Nephron (organoid): ENCODE measurements at regions not wholly inside any gene's neighbourhood (a gene's known extent, or its start where the extent isn't known, plus 50 kb on each side); places are given as distances from the start of the nearest gene placed in this dataset.

Source experiments
- H3K27ac Mint-ChIP-seq, 3 experiments: 2 replicates each; pipeline ENCODE4 v1.8.0; 2020; ENCODE audit warnings: mixed read lengths in 3 of 3, mild to moderate bottlenecking in 2 of 3, moderate library complexity in 1 of 3
- H3K27me3 Mint-ChIP-seq: 2 replicates; pipeline ENCODE4 v1.8.0; 2021; ENCODE audit warnings: low read depth, mild to moderate bottlenecking, moderate library complexity, mixed read lengths
- H3K36me3 Mint-ChIP-seq: 2 replicates; pipeline ENCODE4 v1.8.0; 2020; ENCODE audit warnings: low read depth, mixed read lengths
- H3K4me1 Mint-ChIP-seq: 2 replicates; pipeline ENCODE4 v1.8.0; 2020; ENCODE audit warnings: mixed read lengths
- H3K4me3 Mint-ChIP-seq, 3 experiments: 2 replicates each; pipeline ENCODE4 v1.8.0; 2020; ENCODE audit warnings: mild to moderate bottlenecking in 3 of 3, mixed read lengths in 3 of 3, moderate library complexity in 2 of 3
- H3K9me3 Mint-ChIP-seq: 2 replicates; pipeline ENCODE4 v1.8.0; 2020; ENCODE audit warnings: mixed read lengths
- CTCF ChIP-seq, 3 experiments: fragments of 200-600 bp; sonication (generic); IDR thresholded peaks; one replicate each; pipeline ENCODE4 v1.5.0; 2021; ENCODE audit warnings: antibody characterized with exemption in 3 of 3; ENCODE audit not compliant: unreplicated experiment in 3 of 3

- H3K27me3 Mint-ChIP-seq = peaks cover 21% of the 10 kb centered on the region
- peaks cover 4% of the 10 kb centered on the region for H3K4me1 Mint-ChIP-seq
- no peak for TF ChIP-seq CTCF (IDR thresholded peaks at IDR 0.05; ENCODE audit: unreplicated experiment in 3 of 3)
- H3K4me3 Mint-ChIP-seq = no peak overlapping the region
- peak overlapping the region in 1 of 3 experiments; percentile 48 for H3K27ac Mint-ChIP-seq
- no peaks in the 10 kb centered on the region for H3K9me3 Mint-ChIP-seq
- no peaks in the 10 kb centered on the region for H3K36me3 Mint-ChIP-seq
Observed at GRCh38 chr17:21517538-21518293, 141.6 kb downstream of the KCNJ12 start.

- TF ChIP-seq CTCF (IDR thresholded peaks at IDR 0.05; ENCODE audit: unreplicated experiment in 3 of 3) = no peak
- no peaks in the 10 kb centered on the region for H3K9me3 Mint-ChIP-seq
- H3K4me3 Mint-ChIP-seq = no peak overlapping the region
- H3K27me3 Mint-ChIP-seq = peaks cover 3% of the 10 kb centered on the region
- H3K36me3 Mint-ChIP-seq = no peaks in the 10 kb centered on the region
- peaks cover 10% of the 10 kb centered on the region for H3K4me1 Mint-ChIP-seq
- no peak overlapping the region for H3K27ac Mint-ChIP-seq
Observed at GRCh38 chr17:21522755-21523336, 146.7 kb downstream of the KCNJ12 start.

- no peak for TF ChIP-seq CTCF (IDR thresholded peaks at IDR 0.05; ENCODE audit: unreplicated experiment in 3 of 3)
- Mint-ChIP-seq H3K4me1 (peaks cover 15% of the 10 kb centered on the region), H3K36me3 (no peaks in the 10 kb centered on the region), H3K27ac (no peak overlapping the region), H3K27me3 (peaks cover 3% of the 10 kb centered on the region), H3K4me3 (no peak overlapping the region), H3K9me3 (no peaks in the 10 kb centered on the region)
Observed at GRCh38 chr17:21523497-21524210, 147.5 kb downstream of the KCNJ12 start.

- Mint-ChIP-seq H3K27ac (no peak overlapping the region), H3K36me3 (no peaks in the 10 kb centered on the region), H3K9me3 (no peaks in the 10 kb centered on the region), H3K4me1 (peaks cover 16% of the 10 kb centered on the region), H3K27me3 (peaks cover 3% of the 10 kb centered on the region), H3K4me3 (no peak overlapping the region)
- no peak for TF ChIP-seq CTCF (IDR thresholded peaks at IDR 0.05; ENCODE audit: unreplicated experiment in 3 of 3)
Observed at GRCh38 chr17:21524211-21524591, 148.0 kb downstream of the KCNJ12 start.

GRCh38 chr17:21525464-21526130, 149.4 kb downstream of the KCNJ12 start:
- no peak for TF ChIP-seq CTCF (IDR thresholded peaks at IDR 0.05; ENCODE audit: unreplicated experiment in 3 of 3)
- H3K27ac Mint-ChIP-seq = no peak overlapping the region
- H3K36me3 Mint-ChIP-seq = no peaks in the 10 kb centered on the region
- no peak overlapping the region for H3K4me3 Mint-ChIP-seq
- H3K9me3 Mint-ChIP-seq = no peaks in the 10 kb centered on the region
- peaks cover 3% of the 10 kb centered on the region for H3K27me3 Mint-ChIP-seq
- peaks cover 21% of the 10 kb centered on the region for H3K4me1 Mint-ChIP-seq
